HEK293 (cell line): ENCODE measurements at regions not wholly inside any gene's neighbourhood (a gene's known extent, or its start where the extent isn't known, plus 50 kb on each side); places are given as distances from the start of the nearest gene placed in this dataset.

Experiments
- CTCF ChIA-PET: fragments of 350-600 bp; formaldehyde crosslinking; extraction: SDS; loops from one replicate; lab custom pipeline; 2021; ENCODE audit warnings: antibody characterized with exemption; lab: Yijun Ruan, JAX
- POLR2A ChIA-PET: fragments of 300-600 bp; formaldehyde crosslinking; extraction: SDS; loops from one replicate; lab custom pipeline; 2020; ENCODE audit warnings: antibody characterized with exemption, inconsistent platforms; lab: Yijun Ruan, JAX
- H3K27ac ChIP-seq: fragments of 200-500 bp; sonication (Bioruptor generic); 2 replicates; pipeline ENCODE4 v1.5.1; 2014; ENCODE audit warnings: low read depth, low read length, control low read depth, inconsistent platforms; ENCODE audit errors: extremely low read depth
- H3K36me3 ChIP-seq, 2 experiments: fragments of 200-500 bp in 1 of 2; sonication (Bioruptor generic) in 1 of 2; 1 replicate in 1 of 2; 2 replicates in 1 of 2; pipeline ENCODE4 v1.5.1; 2014 to 2017; ENCODE audit warnings: inconsistent platforms in 2 of 2, low read length in 2 of 2; ENCODE audit not compliant: control insufficient read depth in 2 of 2, insufficient read depth in 1 of 2
- H3K4me1 ChIP-seq: fragments of 200-500 bp; sonication (Bioruptor generic); 2 replicates; pipeline ENCODE4 v1.5.1; 2014; ENCODE audit warnings: mild to moderate bottlenecking, low read length, inconsistent platforms; ENCODE audit not compliant: control insufficient read depth, insufficient read depth
- H3K4me3 ChIP-seq: 2 replicates; pipeline ENCODE4 v1.5.1; 2011; ENCODE audit warnings: low read depth, mild to moderate bottlenecking, control low read depth, low read length, moderate library complexity
- H3K9me3 ChIP-seq: fragments of 200-500 bp; sonication (Bioruptor generic); 2 replicates; pipeline ENCODE4 v1.5.1; 2014; ENCODE audit warnings: low read depth, low read length, inconsistent platforms; ENCODE audit not compliant: control insufficient read depth, insufficient read depth
- KLF16 ChIP-seq: fragments of 450-650 bp; formaldehyde crosslinking; IDR thresholded peaks from 2 replicates; pipeline ENCODE4 v1.5.1; 2017; ENCODE audit warnings: missing biosample characterization, missing genetic modification characterization
- KLF8 ChIP-seq: fragments of 450-650 bp; formaldehyde crosslinking; IDR thresholded peaks from 2 replicates; pipeline ENCODE4 v1.5.1; 2016; ENCODE audit warnings: missing biosample characterization, missing genetic modification characterization
- SP2 ChIP-seq: fragments of 450-650 bp; formaldehyde crosslinking; IDR thresholded peaks from 2 replicates; pipeline ENCODE4 v1.5.1; 2016; ENCODE audit warnings: missing biosample characterization, missing genetic modification characterization
- ZEB2 ChIP-seq: fragments of 450-650 bp; formaldehyde crosslinking; IDR thresholded peaks from 2 replicates; pipeline ENCODE4 v1.5.1; 2016; ENCODE audit warnings: missing biosample characterization, missing genetic modification characterization
- ZFP41 ChIP-seq: fragments of 450-650 bp; formaldehyde crosslinking; IDR thresholded peaks from 2 replicates; pipeline ENCODE4 v1.5.1; 2016; ENCODE audit warnings: missing biosample characterization, missing genetic modification characterization, borderline replicate concordance
- ZFP69B ChIP-seq: fragments of 450-650 bp; formaldehyde crosslinking; IDR thresholded peaks from 2 replicates; pipeline ENCODE4 v1.5.1; 2016; ENCODE audit warnings: missing biosample characterization, missing genetic modification characterization
- ZNF121 ChIP-seq: fragments of 450-650 bp; formaldehyde crosslinking; IDR thresholded peaks from 2 replicates; pipeline ENCODE4 v1.5.1; 2016; ENCODE audit warnings: missing biosample characterization, missing genetic modification characterization
- ZNF138 ChIP-seq: fragments of 450-650 bp; formaldehyde crosslinking; IDR thresholded peaks from 2 replicates; pipeline ENCODE4 v1.5.1; 2016; ENCODE audit warnings: missing biosample characterization, missing genetic modification characterization, borderline replicate concordance
- ZNF169 ChIP-seq: fragments of 450-650 bp; formaldehyde crosslinking; IDR thresholded peaks from 2 replicates; pipeline ENCODE4 v1.5.1; 2016; ENCODE audit warnings: missing biosample characterization, missing genetic modification characterization
- ZNF2 ChIP-seq: fragments of 450-650 bp; formaldehyde crosslinking; IDR thresholded peaks from 2 replicates; pipeline ENCODE4 v1.5.1; 2016; ENCODE audit warnings: missing biosample characterization, missing genetic modification characterization
- ZNF202 ChIP-seq: fragments of 450-650 bp; formaldehyde crosslinking; IDR thresholded peaks from 2 replicates; pipeline ENCODE4 v1.5.1; 2016; ENCODE audit warnings: missing biosample characterization, missing genetic modification characterization, borderline replicate concordance
- ZNF23 ChIP-seq: fragments of 450-650 bp; formaldehyde crosslinking; IDR thresholded peaks from 2 replicates; pipeline ENCODE4 v1.5.1; 2016; ENCODE audit warnings: missing biosample characterization, missing genetic modification characterization, borderline replicate concordance
- ZNF670 ChIP-seq: fragments of 450-650 bp; formaldehyde crosslinking; IDR thresholded peaks from 2 replicates; pipeline ENCODE4 v1.5.1; 2016; ENCODE audit warnings: missing biosample characterization, missing genetic modification characterization, low read depth
- ZNF677 ChIP-seq: fragments of 450-650 bp; IDR thresholded peaks from 2 replicates; pipeline ENCODE4 v1.5.0; 2018; ENCODE audit warnings: missing biosample characterization, mild to moderate bottlenecking, missing genetic modification characterization, moderate library complexity
- ZNF76 ChIP-seq: fragments of 450-650 bp; formaldehyde crosslinking; IDR thresholded peaks from 2 replicates; pipeline ENCODE4; 2016; ENCODE audit warnings: low read depth, missing biosample characterization, missing genetic modification characterization, borderline replicate concordance
- ZNF768 ChIP-seq: fragments of 450-650 bp; formaldehyde crosslinking; IDR thresholded peaks from 2 replicates; pipeline ENCODE4 v1.5.1; 2018; ENCODE audit warnings: missing biosample characterization, mild to moderate bottlenecking, missing genetic modification characterization
- ZSCAN16 ChIP-seq: fragments of 450-650 bp; formaldehyde crosslinking; IDR thresholded peaks from 2 replicates; pipeline ENCODE4 v1.5.1; 2016; ENCODE audit warnings: missing biosample characterization, missing genetic modification characterization
- TF ChIP-seq, protein P1 (sequence below): fragments of 450-650 bp; formaldehyde crosslinking; IDR thresholded peaks from 2 replicates; pipeline ENCODE4 v1.5.1; 2016; ENCODE audit warnings: missing biosample characterization, missing genetic modification characterization
- TF ChIP-seq, protein P2 (sequence below): fragments of 450-650 bp; formaldehyde crosslinking; IDR thresholded peaks from 2 replicates; pipeline ENCODE4 v1.5.1; 2016; ENCODE audit warnings: missing biosample characterization, missing genetic modification characterization, borderline replicate concordance
- TF ChIP-seq, protein P3 (sequence below): fragments of 450-650 bp; formaldehyde crosslinking; IDR thresholded peaks from 2 replicates; pipeline ENCODE4 v1.5.1; 2016; ENCODE audit warnings: missing biosample characterization, missing genetic modification characterization, borderline replicate concordance
- TF ChIP-seq, protein P4 (sequence below): fragments of 450-650 bp; formaldehyde crosslinking; IDR thresholded peaks from 2 replicates; pipeline ENCODE4 v1.5.1; 2016; ENCODE audit warnings: missing biosample characterization, missing genetic modification characterization
- TF ChIP-seq, protein P5 (sequence below): fragments of 450-650 bp; formaldehyde crosslinking; IDR thresholded peaks from 2 replicates; pipeline ENCODE4 v1.5.1; 2016; ENCODE audit warnings: missing biosample characterization, missing genetic modification characterization

DNA sequence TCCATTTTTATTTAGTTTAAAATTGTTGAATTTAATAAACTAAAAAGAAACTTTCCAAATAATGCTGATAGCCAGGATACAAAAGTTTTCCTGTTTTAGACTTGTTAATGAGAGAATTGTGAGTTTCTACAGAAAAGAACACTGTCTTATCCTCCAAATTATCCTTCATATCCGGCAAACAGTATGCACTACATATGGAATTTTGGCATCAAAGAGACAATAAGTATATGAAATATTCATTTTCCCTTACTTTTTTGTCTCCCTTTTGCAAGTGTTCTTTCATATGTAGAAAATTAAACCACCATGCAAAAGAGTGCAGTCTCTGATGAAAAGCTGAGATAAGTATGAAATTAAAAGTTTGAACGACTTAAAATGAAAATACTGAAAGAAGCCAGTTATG, 159.4 kb downstream of the UBE2E3 start:
- Histone ChIP-seq H3K9me3 (no peaks in the 10 kb centered on the region), H3K36me3 (no peaks in the 10 kb centered on the region), H3K4me1 (no peaks in the 10 kb centered on the region), H3K4me3 (no peak overlapping the region), H3K27ac (no peak overlapping the region)
- CTCF ChIA-PET, result interaction anchor here (0.8 kb wide), 1 partner anchor 36 kb away, joined by 3 read pairs; no protein-coding TSS in a partner anchor
- POLR2A ChIA-PET, result no interaction called here
- TF ChIP-seq KLF16 (no peak), ZNF121 (tag by site-specific recombination) (no peak), SP2 (tag by site-specific recombination) (no peak), ZNF23 (tag by site-specific recombination) (no peak), ZNF76 (tag by site-specific recombination) (no peak), ZNF138 (tag by site-specific recombination) (no peak), KLF8 (tag by site-specific recombination) (no peak), ZNF670 (tag by site-specific recombination) (no peak), ZEB2 (tag by site-specific recombination) (no peak), ZNF2 (tag by site-specific recombination) (no peak), ZSCAN16 (tag by site-specific recombination) (no peak), ZNF202 (tag by site-specific recombination) (no peak)
- TF ChIP-seq, protein P1, sequence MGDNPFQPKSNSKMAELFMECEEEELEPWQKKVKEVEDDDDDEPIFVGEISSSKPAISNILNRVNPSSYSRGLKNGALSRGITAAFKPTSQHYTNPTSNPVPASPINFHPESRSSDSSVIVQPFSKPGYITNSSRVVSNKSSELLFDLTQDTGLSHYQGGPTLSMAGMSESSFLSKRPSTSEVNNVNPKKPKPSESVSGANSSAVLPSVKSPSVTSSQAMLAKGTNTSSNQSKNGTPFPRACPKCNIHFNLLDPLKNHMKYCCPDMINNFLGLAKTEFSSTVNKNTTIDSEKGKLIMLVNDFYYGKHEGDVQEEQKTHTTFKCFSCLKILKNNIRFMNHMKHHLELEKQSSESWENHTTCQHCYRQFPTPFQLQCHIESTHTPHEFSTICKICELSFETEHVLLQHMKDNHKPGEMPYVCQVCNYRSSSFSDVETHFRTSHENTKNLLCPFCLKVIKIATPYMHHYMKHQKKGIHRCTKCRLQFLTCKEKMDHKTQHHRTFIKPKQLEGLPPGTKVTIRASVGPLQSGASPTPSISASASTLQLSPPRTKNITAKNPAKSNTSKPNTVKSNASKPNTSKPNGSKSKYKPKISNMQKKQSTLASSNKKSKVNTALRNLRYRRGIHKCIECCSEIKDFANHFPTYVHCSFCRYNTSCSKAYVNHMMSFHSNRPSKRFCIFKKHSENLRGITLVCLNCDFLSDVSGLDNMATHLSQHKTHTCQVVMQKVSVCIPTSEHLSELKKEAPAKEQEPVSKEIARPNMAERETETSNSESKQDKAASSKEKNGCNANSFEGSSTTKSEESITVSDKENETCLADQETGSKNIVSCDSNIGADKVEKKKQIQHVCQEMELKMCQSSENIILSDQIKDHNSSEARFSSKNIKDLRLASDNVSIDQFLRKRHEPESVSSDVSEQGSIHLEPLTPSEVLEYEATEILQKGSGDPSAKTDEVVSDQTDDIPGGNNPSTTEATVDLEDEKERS (tag by site-specific recombination), result no peak
- TF ChIP-seq, protein P2, sequence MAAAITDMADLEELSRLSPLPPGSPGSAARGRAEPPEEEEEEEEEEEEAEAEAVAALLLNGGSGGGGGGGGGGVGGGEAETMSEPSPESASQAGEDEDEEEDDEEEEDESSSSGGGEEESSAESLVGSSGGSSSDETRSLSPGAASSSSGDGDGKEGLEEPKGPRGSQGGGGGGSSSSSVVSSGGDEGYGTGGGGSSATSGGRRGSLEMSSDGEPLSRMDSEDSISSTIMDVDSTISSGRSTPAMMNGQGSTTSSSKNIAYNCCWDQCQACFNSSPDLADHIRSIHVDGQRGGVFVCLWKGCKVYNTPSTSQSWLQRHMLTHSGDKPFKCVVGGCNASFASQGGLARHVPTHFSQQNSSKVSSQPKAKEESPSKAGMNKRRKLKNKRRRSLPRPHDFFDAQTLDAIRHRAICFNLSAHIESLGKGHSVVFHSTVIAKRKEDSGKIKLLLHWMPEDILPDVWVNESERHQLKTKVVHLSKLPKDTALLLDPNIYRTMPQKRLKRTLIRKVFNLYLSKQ (tag by site-specific recombination), result no peak
- TF ChIP-seq, protein P3, sequence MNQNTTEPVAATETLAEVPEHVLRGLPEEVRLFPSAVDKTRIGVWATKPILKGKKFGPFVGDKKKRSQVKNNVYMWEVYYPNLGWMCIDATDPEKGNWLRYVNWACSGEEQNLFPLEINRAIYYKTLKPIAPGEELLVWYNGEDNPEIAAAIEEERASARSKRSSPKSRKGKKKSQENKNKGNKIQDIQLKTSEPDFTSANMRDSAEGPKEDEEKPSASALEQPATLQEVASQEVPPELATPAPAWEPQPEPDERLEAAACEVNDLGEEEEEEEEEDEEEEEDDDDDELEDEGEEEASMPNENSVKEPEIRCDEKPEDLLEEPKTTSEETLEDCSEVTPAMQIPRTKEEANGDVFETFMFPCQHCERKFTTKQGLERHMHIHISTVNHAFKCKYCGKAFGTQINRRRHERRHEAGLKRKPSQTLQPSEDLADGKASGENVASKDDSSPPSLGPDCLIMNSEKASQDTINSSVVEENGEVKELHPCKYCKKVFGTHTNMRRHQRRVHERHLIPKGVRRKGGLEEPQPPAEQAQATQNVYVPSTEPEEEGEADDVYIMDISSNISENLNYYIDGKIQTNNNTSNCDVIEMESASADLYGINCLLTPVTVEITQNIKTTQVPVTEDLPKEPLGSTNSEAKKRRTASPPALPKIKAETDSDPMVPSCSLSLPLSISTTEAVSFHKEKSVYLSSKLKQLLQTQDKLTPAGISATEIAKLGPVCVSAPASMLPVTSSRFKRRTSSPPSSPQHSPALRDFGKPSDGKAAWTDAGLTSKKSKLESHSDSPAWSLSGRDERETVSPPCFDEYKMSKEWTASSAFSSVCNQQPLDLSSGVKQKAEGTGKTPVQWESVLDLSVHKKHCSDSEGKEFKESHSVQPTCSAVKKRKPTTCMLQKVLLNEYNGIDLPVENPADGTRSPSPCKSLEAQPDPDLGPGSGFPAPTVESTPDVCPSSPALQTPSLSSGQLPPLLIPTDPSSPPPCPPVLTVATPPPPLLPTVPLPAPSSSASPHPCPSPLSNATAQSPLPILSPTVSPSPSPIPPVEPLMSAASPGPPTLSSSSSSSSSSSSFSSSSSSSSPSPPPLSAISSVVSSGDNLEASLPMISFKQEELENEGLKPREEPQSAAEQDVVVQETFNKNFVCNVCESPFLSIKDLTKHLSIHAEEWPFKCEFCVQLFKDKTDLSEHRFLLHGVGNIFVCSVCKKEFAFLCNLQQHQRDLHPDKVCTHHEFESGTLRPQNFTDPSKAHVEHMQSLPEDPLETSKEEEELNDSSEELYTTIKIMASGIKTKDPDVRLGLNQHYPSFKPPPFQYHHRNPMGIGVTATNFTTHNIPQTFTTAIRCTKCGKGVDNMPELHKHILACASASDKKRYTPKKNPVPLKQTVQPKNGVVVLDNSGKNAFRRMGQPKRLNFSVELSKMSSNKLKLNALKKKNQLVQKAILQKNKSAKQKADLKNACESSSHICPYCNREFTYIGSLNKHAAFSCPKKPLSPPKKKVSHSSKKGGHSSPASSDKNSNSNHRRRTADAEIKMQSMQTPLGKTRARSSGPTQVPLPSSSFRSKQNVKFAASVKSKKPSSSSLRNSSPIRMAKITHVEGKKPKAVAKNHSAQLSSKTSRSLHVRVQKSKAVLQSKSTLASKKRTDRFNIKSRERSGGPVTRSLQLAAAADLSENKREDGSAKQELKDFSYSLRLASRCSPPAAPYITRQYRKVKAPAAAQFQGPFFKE (tag by site-specific recombination), result no peak

DNA sequence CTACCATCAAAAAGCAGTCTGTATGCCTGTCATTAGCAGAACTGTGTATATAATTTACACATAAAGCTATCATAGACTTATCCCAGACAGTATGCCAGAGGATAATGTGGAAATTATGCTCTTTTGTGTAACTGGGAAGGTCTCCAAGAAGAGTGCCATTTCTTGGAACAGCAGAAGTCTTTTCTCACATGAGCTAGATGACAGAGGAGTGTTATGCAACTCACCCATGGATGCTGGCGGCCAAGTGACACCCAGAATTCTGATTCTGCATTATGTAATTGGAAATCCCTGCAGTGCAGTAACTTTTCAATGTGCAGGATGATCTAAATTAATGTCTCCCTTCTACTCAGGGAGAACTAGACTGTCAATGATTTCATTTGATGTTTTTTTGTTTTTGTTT, 160.0 kb downstream of the UBE2E3 start:
- Histone ChIP-seq H3K36me3 (no peaks in the 10 kb centered on the region), H3K9me3 (no peaks in the 10 kb centered on the region), H3K4me1 (no peaks in the 10 kb centered on the region), H3K4me3 (no peak overlapping the region), H3K27ac (no peak overlapping the region)
- POLR2A ChIA-PET, result no interaction called here
- CTCF ChIA-PET, result interaction anchor here (0.7 to 1.9 kb wide), 3 partner anchors 36 to 575 kb away, joined by 3 to 6 read pairs (median 3); partner anchors contain the start of gene ITGA4
- TF ChIP-seq ZNF169 (tag by site-specific recombination), result no peak
- no peak for TF ChIP-seq ZNF677
- TF ChIP-seq, protein P4, sequence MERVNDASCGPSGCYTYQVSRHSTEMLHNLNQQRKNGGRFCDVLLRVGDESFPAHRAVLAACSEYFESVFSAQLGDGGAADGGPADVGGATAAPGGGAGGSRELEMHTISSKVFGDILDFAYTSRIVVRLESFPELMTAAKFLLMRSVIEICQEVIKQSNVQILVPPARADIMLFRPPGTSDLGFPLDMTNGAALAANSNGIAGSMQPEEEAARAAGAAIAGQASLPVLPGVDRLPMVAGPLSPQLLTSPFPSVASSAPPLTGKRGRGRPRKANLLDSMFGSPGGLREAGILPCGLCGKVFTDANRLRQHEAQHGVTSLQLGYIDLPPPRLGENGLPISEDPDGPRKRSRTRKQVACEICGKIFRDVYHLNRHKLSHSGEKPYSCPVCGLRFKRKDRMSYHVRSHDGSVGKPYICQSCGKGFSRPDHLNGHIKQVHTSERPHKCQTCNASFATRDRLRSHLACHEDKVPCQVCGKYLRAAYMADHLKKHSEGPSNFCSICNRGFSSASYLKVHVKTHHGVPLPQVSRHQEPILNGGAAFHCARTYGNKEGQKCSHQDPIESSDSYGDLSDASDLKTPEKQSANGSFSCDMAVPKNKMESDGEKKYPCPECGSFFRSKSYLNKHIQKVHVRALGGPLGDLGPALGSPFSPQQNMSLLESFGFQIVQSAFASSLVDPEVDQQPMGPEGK (tag by site-specific recombination), result no peak
- TF ChIP-seq, protein P5, sequence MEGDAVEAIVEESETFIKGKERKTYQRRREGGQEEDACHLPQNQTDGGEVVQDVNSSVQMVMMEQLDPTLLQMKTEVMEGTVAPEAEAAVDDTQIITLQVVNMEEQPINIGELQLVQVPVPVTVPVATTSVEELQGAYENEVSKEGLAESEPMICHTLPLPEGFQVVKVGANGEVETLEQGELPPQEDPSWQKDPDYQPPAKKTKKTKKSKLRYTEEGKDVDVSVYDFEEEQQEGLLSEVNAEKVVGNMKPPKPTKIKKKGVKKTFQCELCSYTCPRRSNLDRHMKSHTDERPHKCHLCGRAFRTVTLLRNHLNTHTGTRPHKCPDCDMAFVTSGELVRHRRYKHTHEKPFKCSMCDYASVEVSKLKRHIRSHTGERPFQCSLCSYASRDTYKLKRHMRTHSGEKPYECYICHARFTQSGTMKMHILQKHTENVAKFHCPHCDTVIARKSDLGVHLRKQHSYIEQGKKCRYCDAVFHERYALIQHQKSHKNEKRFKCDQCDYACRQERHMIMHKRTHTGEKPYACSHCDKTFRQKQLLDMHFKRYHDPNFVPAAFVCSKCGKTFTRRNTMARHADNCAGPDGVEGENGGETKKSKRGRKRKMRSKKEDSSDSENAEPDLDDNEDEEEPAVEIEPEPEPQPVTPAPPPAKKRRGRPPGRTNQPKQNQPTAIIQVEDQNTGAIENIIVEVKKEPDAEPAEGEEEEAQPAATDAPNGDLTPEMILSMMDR (tag by site-specific recombination), result no peak
- no peak for TF ChIP-seq ZFP41 (tag by site-specific recombination)
- no peak for TF ChIP-seq ZFP69B (tag by site-specific recombination)
- TF ChIP-seq ZNF768, result no peak
